ENCODE measurements at regions not wholly inside any gene's neighbourhood (a gene's known extent, or its start where the extent isn't known, plus 50 kb on each side); places are given as distances from the start of the nearest gene placed in this dataset.

DNA sequence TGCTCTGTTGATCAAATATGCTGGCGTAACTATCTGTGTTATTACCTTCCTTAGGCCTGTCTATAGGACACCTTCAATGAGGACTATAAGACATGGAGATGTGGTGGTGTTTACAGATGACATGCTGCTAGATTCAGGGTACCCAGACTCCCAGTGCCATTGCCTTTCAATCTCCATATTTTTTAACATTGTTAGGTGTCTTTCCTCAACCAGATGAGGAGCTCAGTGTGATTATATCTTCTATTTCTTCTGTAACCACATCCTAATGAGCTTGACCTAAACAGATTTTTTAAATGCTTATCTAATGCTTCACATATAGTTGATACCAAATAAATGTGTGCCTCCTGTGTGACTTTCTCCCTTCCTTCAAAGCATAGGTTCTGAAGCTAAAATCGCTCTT lies 730.1 kb upstream of the NR2F2 start:
- TF ChIP-seq ZFP3 (CRISPR knock-in tag; IDR thresholded peaks at IDR 0.05) (no peak), CSDC2 (CRISPR knock-in tag; IDR thresholded peaks at IDR 0.05) (no peak), CSRNP3 (CRISPR knock-in tag; IDR thresholded peaks at IDR 0.05) (no peak), PPARA (CRISPR knock-in tag; IDR thresholded peaks at IDR 0.05; ENCODE audit: borderline replicate concordance) (no peak), BACH2 (CRISPR knock-in tag; IDR thresholded peaks at IDR 0.05; ENCODE audit: borderline replicate concordance) (no peak), ZFP30 (CRISPR knock-in tag; IDR thresholded peaks at IDR 0.05) (no peak), TCF4 (CRISPR knock-in tag; IDR thresholded peaks at IDR 0.05; ENCODE audit: borderline replicate concordance) (no peak), RARB (CRISPR knock-in tag; IDR thresholded peaks at IDR 0.05) (no peak), GLIS3 (CRISPR knock-in tag; IDR thresholded peaks at IDR 0.05) (no peak), ESRRG (CRISPR knock-in tag; IDR thresholded peaks at IDR 0.05) (no peak), PATZ1 (CRISPR knock-in tag; IDR thresholded peaks at IDR 0.05; ENCODE audit: borderline replicate concordance) (no peak), OSR1 (CRISPR knock-in tag; IDR thresholded peaks at IDR 0.05) (no peak), ZNF70 (CRISPR knock-in tag; IDR thresholded peaks at IDR 0.05) (no peak), POU6F1 (CRISPR knock-in tag; IDR thresholded peaks at IDR 0.05; ENCODE audit: borderline replicate concordance, low read depth) (no peak), ZNF8 (CRISPR knock-in tag; IDR thresholded peaks at IDR 0.05) (no peak), ZNF565 (CRISPR knock-in tag; conservative IDR thresholded peaks at IDR 0.05; ENCODE audit: low read depth) (no peak), ISL1 (CRISPR knock-in tag; IDR thresholded peaks at IDR 0.05) (no peak)
- TF ChIP-seq, protein P1, sequence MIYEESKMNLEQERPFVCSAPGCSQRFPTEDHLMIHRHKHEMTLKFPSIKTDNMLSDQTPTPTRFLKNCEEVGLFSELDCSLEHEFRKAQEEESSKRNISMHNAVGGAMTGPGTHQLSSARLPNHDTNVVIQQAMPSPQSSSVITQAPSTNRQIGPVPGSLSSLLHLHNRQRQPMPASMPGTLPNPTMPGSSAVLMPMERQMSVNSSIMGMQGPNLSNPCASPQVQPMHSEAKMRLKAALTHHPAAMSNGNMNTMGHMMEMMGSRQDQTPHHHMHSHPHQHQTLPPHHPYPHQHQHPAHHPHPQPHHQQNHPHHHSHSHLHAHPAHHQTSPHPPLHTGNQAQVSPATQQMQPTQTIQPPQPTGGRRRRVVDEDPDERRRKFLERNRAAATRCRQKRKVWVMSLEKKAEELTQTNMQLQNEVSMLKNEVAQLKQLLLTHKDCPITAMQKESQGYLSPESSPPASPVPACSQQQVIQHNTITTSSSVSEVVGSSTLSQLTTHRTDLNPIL (CRISPR knock-in tag; IDR thresholded peaks at IDR 0.05; ENCODE audit: low read depth) = no peak
- no peak for ATAC-seq

DNA sequence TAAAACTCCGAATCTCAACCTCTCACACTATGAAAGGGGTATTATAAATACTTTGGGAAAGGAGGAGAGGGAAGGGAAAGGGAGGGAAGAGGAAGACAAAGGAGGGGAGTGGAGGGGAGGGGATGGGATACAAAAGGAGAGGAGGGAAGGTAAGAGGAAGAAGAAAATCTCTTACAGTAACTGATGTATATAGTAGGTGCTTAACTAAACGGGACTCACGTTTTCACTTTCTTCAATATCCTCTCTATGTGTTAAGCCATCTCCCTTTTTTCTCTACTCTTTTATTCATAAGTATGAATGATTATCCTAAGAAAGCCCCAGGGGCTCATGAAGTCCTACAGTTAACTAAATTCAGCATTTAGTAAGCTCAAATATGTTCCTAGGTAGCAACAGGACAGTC lies 729.6 kb upstream of the NR2F2 start:
- no peak for ATAC-seq
- no peak for TF ChIP-seq ARNTL (CRISPR knock-in tag; IDR thresholded peaks at IDR 0.05; ENCODE audit: borderline replicate concordance, low read depth)
- TF ChIP-seq CSDC2 (CRISPR knock-in tag; IDR thresholded peaks at IDR 0.05) = no peak
- no peak for TF ChIP-seq GLIS3 (CRISPR knock-in tag; IDR thresholded peaks at IDR 0.05)

DNA sequence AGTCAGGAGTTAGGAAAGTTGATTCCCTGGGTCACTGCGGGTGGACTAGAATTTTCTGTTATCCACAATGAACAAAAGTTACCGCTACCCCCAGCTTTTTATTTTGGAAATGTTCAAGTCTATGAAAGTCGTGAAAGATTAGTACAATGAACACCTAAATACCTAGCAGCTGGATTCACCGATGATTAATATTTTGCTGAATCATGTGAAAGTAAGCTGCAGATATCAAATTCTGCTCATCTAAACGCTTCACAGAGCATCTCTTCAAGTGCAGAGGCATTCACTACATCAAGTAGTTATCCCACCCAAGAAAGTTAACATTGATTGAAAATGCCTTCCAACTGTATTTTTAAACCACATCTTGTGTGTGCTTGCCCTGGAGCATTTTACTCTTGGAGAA lies 729.0 kb upstream of the NR2F2 start:
- TF ChIP-seq OSR1 (CRISPR knock-in tag; IDR thresholded peaks at IDR 0.05) (no peak), ZFP30 (CRISPR knock-in tag; IDR thresholded peaks at IDR 0.05) (no peak), GLIS3 (CRISPR knock-in tag; IDR thresholded peaks at IDR 0.05) (no peak)
- ATAC-seq = no peak

DNA sequence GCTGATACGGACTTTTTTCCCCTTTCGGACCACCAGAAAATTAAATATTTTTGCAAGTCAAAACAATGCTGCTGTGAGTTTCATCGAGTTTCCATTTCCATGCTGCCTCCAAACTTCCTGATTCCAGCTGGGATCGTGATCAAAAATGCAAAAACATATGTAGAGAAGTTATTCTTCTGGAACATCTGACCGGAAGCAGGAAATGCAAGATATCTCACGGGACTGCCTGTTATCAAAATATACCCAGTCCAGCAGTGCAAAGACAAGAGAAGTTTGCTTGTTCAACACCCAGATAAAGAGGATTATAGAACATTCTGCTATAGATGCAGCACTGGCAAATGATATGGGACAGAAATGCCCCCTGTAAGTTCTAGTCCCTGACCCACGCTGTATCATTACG lies 726.7 kb upstream of the NR2F2 start:
- no peak for TF ChIP-seq ARNTL (CRISPR knock-in tag; IDR thresholded peaks at IDR 0.05; ENCODE audit: borderline replicate concordance, low read depth)
- TF ChIP-seq ZC3H10 (CRISPR knock-in tag; IDR thresholded peaks at IDR 0.05) = no peak
- no peak for TF ChIP-seq OSR1 (CRISPR knock-in tag; IDR thresholded peaks at IDR 0.05)
- no peak for TF ChIP-seq ZNF70 (CRISPR knock-in tag; IDR thresholded peaks at IDR 0.05)
- TF ChIP-seq PPARA (CRISPR knock-in tag; IDR thresholded peaks at IDR 0.05; ENCODE audit: borderline replicate concordance) = no peak
- no peak for TF ChIP-seq GLIS3 (CRISPR knock-in tag; IDR thresholded peaks at IDR 0.05)
- no peak for TF ChIP-seq SNAI2 (CRISPR knock-in tag; IDR thresholded peaks at IDR 0.05)
- no peak for TF ChIP-seq CSDC2 (CRISPR knock-in tag; IDR thresholded peaks at IDR 0.05)
- TF ChIP-seq ZFP30 (CRISPR knock-in tag; IDR thresholded peaks at IDR 0.05) = no peak
- TF ChIP-seq PATZ1 (CRISPR knock-in tag; IDR thresholded peaks at IDR 0.05; ENCODE audit: borderline replicate concordance) = no peak
- no peak for TF ChIP-seq CSRNP3 (CRISPR knock-in tag; IDR thresholded peaks at IDR 0.05)
- no peak for TF ChIP-seq RARB (CRISPR knock-in tag; IDR thresholded peaks at IDR 0.05)
- no peak for TF ChIP-seq TOX (CRISPR knock-in tag; IDR thresholded peaks at IDR 0.05; ENCODE audit: borderline replicate concordance)
- no peak for TF ChIP-seq ZNF565 (CRISPR knock-in tag; conservative IDR thresholded peaks at IDR 0.05; ENCODE audit: low read depth)
- no peak for TF ChIP-seq ZFP3 (CRISPR knock-in tag; IDR thresholded peaks at IDR 0.05)
- TF ChIP-seq, protein P1 (CRISPR knock-in tag; IDR thresholded peaks at IDR 0.05; ENCODE audit: low read depth) = no peak
- no peak for TF ChIP-seq BACH2 (CRISPR knock-in tag; IDR thresholded peaks at IDR 0.05; ENCODE audit: borderline replicate concordance)
- no peak for ATAC-seq

Data from SK-N-SH treated with all-trans-retinoic acid at 6 μM for 48 hours (cell line).